ENCODE measurements at regions not wholly inside any gene's neighbourhood (a gene's known extent, or its start where the extent isn't known, plus 50 kb on each side); places are given as distances from the start of the nearest gene placed in this dataset.
A peak's percentile ranks its signal among the peaks of the same experiment; 100 is the strongest.

DNA sequence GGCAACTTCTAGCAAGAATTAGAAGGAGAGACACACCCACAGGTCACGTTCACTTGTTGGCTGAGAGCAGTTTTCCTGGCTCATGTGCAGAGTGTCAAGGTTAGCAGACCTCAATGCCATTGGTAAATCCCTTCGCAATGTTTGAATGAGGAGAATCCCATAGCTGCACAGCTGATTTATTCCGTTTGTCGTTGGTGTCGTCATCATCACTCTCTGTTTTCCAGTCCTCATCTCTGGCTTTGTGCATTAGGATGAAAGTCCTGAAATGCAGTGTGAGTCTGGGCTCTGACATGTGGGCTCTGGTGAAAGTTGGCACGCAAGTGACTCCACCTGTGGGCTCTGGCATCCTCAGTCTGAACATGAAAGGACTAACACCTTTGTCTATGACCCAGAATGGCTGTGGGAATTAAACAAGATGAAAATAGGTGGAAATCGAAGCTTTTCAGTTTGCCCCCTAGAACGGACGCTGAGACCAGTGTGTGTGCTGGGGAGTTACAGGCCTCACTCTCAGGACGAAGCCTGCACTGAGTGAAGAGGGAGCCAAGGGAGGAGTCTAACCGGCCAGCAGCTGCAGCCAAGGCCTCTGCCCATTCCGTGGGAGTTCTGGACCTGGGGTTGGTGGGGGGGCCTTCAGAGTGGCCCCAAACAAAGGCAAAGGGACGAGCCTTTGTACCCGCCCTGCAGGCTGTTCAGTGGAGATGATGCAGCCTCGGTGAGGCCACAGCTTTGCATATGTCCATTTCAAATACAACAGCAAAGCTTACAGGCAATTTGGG, 74.8 kb upstream of the ZNF516 start:
- ATAC-seq (no peak), DNase-seq (ENCODE audit: low spot score) (no peak)
- peaks cover 6 to 24% of the 10 kb centered on the region in 2 donors for H3K4me1 Mint-ChIP-seq (ENCODE audit: low read depth in 2 of 2)
- H3K27ac Mint-ChIP-seq: no peak overlapping the region
- H3K9me3 Mint-ChIP-seq: no peaks in the 10 kb centered on the region
- no peak overlapping the region for H3K4me3 Mint-ChIP-seq
- no peaks in the 10 kb centered on the region for H3K36me3 Mint-ChIP-seq
- peaks cover 17 to 30% of the 10 kb centered on the region in 2 donors for H3K27me3 Mint-ChIP-seq

DNA sequence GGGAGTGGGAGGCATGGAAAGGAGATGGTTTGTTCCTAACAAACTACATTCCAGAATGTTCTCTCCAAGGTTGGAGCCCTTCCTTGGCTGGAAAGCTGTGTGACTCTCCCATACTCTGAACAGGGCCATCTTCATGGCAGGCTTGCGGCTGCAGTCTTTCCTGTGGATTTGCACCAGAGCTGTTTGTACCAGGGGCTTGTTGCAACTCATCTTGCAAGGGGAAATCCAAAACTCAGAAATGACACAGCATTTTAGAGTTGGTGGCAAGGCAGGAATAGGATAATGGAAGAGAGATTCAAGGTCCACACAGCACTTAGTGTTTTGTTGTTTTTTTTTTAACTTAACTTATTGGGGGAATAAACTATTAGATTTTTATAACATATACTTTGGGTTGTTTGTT, 73.7 kb upstream of the ZNF516 start:
- H3K4me3 Mint-ChIP-seq: no peak overlapping the region
- H3K27me3 Mint-ChIP-seq: peaks cover 15 to 28% of the 10 kb centered on the region in 2 donors
- H3K9me3 Mint-ChIP-seq: no peaks in the 10 kb centered on the region
- no peaks in the 10 kb centered on the region for H3K36me3 Mint-ChIP-seq
- H3K4me1 Mint-ChIP-seq (ENCODE audit: low read depth in 2 of 2): peaks cover 6 to 23% of the 10 kb centered on the region in 2 donors
- DNase-seq (ENCODE audit: low spot score) (no peak), ATAC-seq (no peak)
- H3K27ac Mint-ChIP-seq: no peak overlapping the region

DNA sequence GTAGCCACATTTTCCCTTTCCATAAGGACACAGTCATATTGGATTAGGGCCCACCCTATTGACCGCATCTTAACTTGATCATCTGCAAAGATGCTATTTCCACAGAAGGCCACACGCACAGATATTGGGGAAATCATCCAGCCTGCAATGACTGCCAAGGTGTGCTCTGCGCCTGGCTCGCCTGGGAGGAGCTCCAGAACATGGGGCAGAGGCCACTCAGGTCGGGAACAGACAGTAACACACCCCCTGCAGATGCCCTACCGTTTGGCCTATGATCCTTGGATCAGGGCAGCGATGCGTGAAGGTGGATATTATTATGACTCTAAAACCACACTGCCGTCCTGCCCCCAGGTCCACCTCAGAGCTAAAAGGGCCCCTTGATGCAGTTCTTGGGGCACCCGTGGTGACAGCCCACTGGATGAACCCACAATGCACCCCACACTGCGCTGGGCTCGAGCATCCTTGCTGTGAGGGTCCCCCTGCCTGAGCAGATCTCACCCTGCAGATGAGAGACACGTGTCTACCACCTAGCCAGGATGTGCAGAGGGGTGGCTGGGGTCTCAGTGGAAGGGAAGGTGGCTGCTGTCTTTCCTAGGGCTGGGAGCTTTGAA, 72.9 kb upstream of the ZNF516 start:
- peak overlapping the region in 1 of 2 donors; percentile 16 for H3K27ac Mint-ChIP-seq
- H3K4me1 Mint-ChIP-seq (ENCODE audit: low read depth in 2 of 2): peaks cover 6 to 18% of the 10 kb centered on the region in 2 donors
- H3K9me3 Mint-ChIP-seq: no peaks in the 10 kb centered on the region
- H3K36me3 Mint-ChIP-seq: no peaks in the 10 kb centered on the region
- no peak overlapping the region for H3K4me3 Mint-ChIP-seq
- H3K27me3 Mint-ChIP-seq: peaks cover 14 to 28% of the 10 kb centered on the region in 2 donors
- ATAC-seq (no peak), DNase-seq (ENCODE audit: low spot score) (no peak)

- Mint-ChIP-seq H3K4me3 (no peak overlapping the region), H3K36me3 (no peaks in the 10 kb centered on the region), H3K4me1 (ENCODE audit: low read depth in 2 of 2) (peaks cover 6 to 13% of the 10 kb centered on the region in 2 donors), H3K9me3 (no peaks in the 10 kb centered on the region), H3K27ac (peak overlapping the region in 1 of 2 donors; percentile 16), H3K27me3 (peaks cover 12 to 28% of the 10 kb centered on the region in 2 donors)
- ATAC-seq: no peak
- no peak for DNase-seq (ENCODE audit: low spot score)
Measured at GRCh38 chr18:76566987-76567386, 71.9 kb upstream of the ZNF516 start.

DNA sequence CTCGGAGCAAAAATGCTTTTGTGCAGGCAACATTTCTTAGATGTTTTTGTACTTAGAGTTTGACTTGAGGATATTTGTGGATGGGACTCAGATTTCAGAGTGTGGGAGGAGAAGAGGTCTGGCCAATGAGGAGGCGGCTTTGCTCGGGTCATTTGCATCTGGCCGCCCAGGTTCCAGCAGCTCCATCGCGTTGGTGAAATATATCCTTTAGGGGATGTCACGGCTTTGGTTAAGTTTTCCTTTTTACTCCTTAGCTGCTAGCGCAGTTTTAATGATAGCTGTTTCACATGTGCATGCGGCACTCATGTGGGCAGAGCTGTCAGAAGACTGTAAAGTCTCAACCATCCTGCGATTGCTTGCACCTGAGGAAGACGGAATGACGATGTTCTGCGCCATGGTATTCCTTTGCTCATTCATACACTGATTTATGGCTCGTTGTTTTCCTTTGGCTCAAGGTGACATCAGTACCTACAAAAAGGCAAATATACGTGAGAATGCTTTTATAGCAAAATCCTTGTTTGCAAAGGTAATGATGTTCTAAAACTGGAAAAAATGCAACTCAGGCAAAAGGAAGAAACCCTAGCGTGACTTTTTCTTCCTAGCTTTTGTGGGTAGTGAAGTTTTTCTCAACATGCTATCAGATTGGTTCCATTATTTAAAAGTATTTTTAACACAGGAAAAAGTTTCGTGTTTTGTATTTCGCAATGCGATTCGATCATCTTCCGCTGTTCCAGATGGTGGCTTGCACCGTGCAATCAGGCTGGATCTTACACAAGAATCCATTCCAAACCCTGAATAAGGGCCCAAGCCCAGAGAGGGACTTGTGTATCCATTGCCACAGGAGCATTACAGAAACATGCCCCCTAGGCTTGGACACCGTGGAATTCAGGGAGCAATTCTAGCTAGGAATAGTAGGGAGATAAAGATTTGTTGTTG, 70.5 kb upstream of the ZNF516 start:
- H3K4me1 Mint-ChIP-seq (ENCODE audit: low read depth in 2 of 2): peaks cover 6 to 13% of the 10 kb centered on the region in 2 donors
- ATAC-seq (peak in 1 of 2 donors; percentile 74), DNase-seq (ENCODE audit: low spot score) (no peak)
- peaks cover 12 to 28% of the 10 kb centered on the region in 2 donors for H3K27me3 Mint-ChIP-seq
- no peaks in the 10 kb centered on the region for H3K36me3 Mint-ChIP-seq
- H3K9me3 Mint-ChIP-seq: no peaks in the 10 kb centered on the region
- H3K4me3 Mint-ChIP-seq: peak overlapping the region; percentile 34
- H3K27ac Mint-ChIP-seq: peak overlapping the region in 1 of 2 donors; percentile 57

DNA sequence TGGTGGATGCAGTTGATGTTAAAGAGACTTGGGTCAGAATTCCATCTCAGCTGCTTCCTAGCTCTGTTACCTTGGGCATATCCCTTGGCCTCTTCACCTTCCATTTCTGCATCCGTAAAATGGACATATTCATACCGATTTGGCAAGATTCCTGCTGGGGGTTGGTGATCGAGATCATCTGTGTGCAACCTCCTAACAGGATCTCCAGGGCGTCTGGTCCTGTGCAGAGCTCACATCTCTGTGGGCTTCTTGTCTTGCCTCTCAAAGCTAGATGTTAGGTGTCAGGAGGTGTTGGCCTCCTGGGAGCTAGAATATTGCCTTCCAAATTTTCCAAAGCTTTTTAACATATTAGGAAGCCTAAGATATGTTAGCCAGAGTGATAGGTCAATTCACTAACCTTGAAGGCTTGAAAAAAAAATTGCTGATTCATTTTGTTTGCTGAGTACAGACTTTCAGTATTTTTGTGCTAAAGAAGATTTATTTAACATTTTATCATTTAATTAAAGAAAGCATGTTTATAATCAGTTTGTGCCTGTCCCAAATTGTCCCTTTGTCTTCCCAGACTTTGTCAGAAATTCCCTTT, 69.7 kb upstream of the ZNF516 start:
- Mint-ChIP-seq H3K27ac (no peak overlapping the region), H3K9me3 (no peaks in the 10 kb centered on the region), H3K4me1 (ENCODE audit: low read depth in 2 of 2) (peaks cover 6 to 13% of the 10 kb centered on the region in 2 donors), H3K27me3 (peaks cover 12 to 28% of the 10 kb centered on the region in 2 donors), H3K36me3 (no peaks in the 10 kb centered on the region), H3K4me3 (peak overlapping the region; percentile 34)
- ATAC-seq: no peak
- no peak for DNase-seq (ENCODE audit: low spot score)

DNA sequence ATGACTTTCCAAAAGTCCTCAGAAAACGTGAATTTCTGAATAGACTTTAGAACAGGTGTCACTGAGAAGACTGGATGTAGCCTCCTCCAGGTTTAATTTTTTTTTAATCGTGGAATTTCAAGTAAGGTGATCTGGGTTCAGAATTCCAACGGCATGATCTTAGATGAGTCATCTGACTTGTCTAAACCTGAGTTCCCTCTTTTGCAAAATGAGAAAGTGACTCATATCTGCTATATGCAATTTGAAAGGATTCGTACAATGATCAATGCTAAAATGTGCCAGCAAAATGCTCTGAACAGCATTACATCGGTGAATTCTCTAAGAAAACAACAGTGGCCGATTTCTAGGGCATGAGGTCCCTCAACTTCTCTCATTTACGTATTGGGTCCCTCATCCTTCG, 69.1 kb upstream of the ZNF516 start:
- peaks cover 9 to 28% of the 10 kb centered on the region in 2 donors for H3K27me3 Mint-ChIP-seq
- ATAC-seq: no peak
- H3K4me1 Mint-ChIP-seq (ENCODE audit: low read depth in 2 of 2): peaks cover 6 to 13% of the 10 kb centered on the region in 2 donors
- no peaks in the 10 kb centered on the region for H3K36me3 Mint-ChIP-seq
- H3K27ac Mint-ChIP-seq: no peak overlapping the region
- no peaks in the 10 kb centered on the region for H3K9me3 Mint-ChIP-seq
- DNase-seq (ENCODE audit: low spot score): no peak
- H3K4me3 Mint-ChIP-seq: no peak overlapping the region

DNA sequence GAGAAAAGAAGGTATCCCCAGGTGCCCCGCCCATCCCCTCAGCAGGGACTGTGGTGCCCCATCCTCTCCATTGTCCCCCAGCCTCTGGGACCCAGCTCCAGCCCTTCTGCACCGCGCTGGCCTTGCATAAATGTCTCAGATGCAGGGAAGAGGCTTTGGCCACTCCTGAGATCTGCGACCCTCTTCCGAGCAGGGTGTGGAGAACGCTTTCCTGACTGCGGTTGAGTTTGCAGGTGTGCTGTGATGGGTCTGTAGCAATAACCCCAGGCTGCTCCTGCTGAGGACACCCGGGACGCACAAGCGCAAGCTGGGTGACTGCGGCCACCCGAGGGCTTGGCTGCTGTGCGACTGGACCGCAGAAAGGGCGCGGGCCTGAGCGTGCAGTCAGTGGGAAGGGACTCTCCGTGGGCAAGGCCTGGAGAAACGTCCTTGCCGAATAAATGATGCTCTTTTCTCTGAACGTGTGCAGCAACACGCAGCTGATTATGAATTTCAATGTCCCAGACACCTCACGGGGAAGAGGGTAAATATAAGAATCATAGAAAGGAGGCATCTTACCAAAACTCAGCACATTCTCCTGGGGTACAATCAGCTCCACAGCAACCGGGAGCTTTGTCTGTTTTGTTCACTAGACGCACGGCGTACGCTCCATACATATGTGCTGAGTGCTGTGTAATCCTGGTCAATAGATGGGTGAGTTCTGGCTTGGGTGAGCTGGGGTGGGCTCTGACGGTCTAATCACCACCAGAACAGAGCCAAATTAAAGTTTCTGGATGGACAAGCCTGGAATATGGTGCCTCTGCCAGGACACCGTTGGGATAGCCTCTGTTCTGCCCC, 67.5 kb upstream of the ZNF516 start:
- DNase-seq (ENCODE audit: low spot score) (no peak), ATAC-seq (peak in 1 of 2 donors; percentile 16)
- H3K36me3 Mint-ChIP-seq: no peaks in the 10 kb centered on the region
- H3K4me1 Mint-ChIP-seq (ENCODE audit: low read depth in 2 of 2): peaks cover 6 to 10% of the 10 kb centered on the region in 2 donors
- no peak overlapping the region for H3K4me3 Mint-ChIP-seq
- no peak overlapping the region for H3K27ac Mint-ChIP-seq
- peaks cover 11 to 21% of the 10 kb centered on the region in 2 donors for H3K27me3 Mint-ChIP-seq
- H3K9me3 Mint-ChIP-seq: no peaks in the 10 kb centered on the region

- peaks cover 6 to 8% of the 10 kb centered on the region in 2 donors for H3K27me3 Mint-ChIP-seq
- no peaks in the 10 kb centered on the region for H3K4me1 Mint-ChIP-seq (ENCODE audit: low read depth in 2 of 2)
- ATAC-seq (no peak), DNase-seq (ENCODE audit: low spot score) (no peak)
- no peaks in the 10 kb centered on the region for H3K9me3 Mint-ChIP-seq
- H3K36me3 Mint-ChIP-seq: no peaks in the 10 kb centered on the region
- H3K4me3 Mint-ChIP-seq: no peak overlapping the region
- no peak overlapping the region for H3K27ac Mint-ChIP-seq
Measured at GRCh38 chr18:76558881-76559667, 64.0 kb upstream of the ZNF516 start.

GRCh38 chr18:76557026-76557575, 62.1 kb upstream of the ZNF516 start:
- no peak for ATAC-seq
- Mint-ChIP-seq H3K27ac (no peak overlapping the region), H3K27me3 (peaks cover 8 to 10% of the 10 kb centered on the region in 2 donors), H3K36me3 (no peaks in the 10 kb centered on the region), H3K4me3 (no peak overlapping the region), H3K4me1 (ENCODE audit: low read depth in 2 of 2) (no peaks in the 10 kb centered on the region), H3K9me3 (no peaks in the 10 kb centered on the region)
- DNase-seq (ENCODE audit: low spot score): no peak

- Mint-ChIP-seq H3K9me3 (no peaks in the 10 kb centered on the region), H3K4me3 (no peak overlapping the region), H3K27ac (no peak overlapping the region), H3K4me1 (ENCODE audit: low read depth in 2 of 2) (no peaks in the 10 kb centered on the region), H3K27me3 (peaks cover 8 to 17% of the 10 kb centered on the region in 2 donors), H3K36me3 (no peaks in the 10 kb centered on the region)
- ATAC-seq: no peak
- no peak for DNase-seq (ENCODE audit: low spot score)
Measured at GRCh38 chr18:76554547-76555222, 59.6 kb upstream of the ZNF516 start.
